ENCODE measurements at regions not wholly inside any gene's neighbourhood (a gene's known extent, or its start where the extent isn't known, plus 50 kb on each side); places are given as distances from the start of the nearest gene placed in this dataset.

DNA sequence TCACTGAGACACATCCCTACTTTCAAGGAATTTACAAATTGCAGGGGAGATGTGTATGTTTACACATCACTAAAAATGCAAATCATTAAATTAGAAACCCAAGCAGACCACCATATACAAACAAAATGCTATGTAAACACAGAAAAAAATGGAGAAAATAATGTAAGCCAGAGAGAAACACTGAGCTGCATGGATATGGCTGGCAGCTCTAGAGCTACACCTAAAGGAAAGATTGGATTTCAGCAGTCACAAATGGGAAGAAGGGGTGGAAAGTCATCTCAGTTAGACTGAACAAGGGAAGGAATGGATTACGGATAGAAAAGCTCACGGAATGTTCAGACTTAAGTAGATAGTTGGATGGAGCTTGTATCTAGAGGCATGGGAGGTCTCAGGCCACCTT, 186.3 kb downstream of the MOSPD2 start:
- Histone ChIP-seq H3K27me3 (replicated peaks; ENCODE audit: insufficient read depth) (no peaks in the 10 kb centered on the region), H3K9me3 (no peaks in the 10 kb centered on the region), H3K36me3 (no peaks in the 10 kb centered on the region), H3K27ac (no peak overlapping the region), H3K4me3 (no peak overlapping the region), H3K4me1 (ENCODE audit: control insufficient read depth in 1 of 2, low read depth in 2 of 2) (no peaks in the 10 kb centered on the region)
- ATAC-seq (ENCODE audit: insufficient number of reproducible peaks, low FRiP score, low read depth) (no peak), DNase-seq (ENCODE audit: low spot score) (no peak)
- TF ChIP-seq, protein P1, sequence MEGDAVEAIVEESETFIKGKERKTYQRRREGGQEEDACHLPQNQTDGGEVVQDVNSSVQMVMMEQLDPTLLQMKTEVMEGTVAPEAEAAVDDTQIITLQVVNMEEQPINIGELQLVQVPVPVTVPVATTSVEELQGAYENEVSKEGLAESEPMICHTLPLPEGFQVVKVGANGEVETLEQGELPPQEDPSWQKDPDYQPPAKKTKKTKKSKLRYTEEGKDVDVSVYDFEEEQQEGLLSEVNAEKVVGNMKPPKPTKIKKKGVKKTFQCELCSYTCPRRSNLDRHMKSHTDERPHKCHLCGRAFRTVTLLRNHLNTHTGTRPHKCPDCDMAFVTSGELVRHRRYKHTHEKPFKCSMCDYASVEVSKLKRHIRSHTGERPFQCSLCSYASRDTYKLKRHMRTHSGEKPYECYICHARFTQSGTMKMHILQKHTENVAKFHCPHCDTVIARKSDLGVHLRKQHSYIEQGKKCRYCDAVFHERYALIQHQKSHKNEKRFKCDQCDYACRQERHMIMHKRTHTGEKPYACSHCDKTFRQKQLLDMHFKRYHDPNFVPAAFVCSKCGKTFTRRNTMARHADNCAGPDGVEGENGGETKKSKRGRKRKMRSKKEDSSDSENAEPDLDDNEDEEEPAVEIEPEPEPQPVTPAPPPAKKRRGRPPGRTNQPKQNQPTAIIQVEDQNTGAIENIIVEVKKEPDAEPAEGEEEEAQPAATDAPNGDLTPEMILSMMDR (IDR thresholded peaks at IDR 0.05) = no peak

DNA sequence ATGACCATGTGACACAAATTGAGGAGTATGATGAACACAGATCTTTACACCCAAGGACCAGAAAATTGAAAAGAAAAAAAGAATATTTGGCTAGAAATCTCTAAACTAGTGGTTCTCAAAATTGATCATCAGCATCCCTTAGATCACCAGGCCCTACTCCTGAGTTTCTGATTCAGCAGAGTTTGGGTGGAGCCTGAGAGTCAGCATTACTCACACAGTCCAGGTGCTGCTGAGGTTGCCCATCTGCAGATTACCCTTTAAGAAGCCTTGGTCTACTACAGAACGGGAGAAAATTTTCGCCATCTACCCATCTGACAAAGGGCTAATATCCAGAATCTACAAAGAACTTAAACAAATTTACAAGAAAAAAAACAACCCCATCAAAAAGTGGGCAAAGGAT, 182.8 kb downstream of the MOSPD2 start:
- no peak for DNase-seq (ENCODE audit: low spot score)
- Histone ChIP-seq H3K9me3 (no peaks in the 10 kb centered on the region), H3K36me3 (no peaks in the 10 kb centered on the region), H3K4me3 (no peak overlapping the region), H3K4me1 (ENCODE audit: control insufficient read depth in 1 of 2, low read depth in 2 of 2) (no peaks in the 10 kb centered on the region), H3K27ac (no peak overlapping the region), H3K27me3 (replicated peaks; ENCODE audit: insufficient read depth) (no peaks in the 10 kb centered on the region)
- TF ChIP-seq, protein P1 (IDR thresholded peaks at IDR 0.05) = no peak
- no peak for ATAC-seq (ENCODE audit: insufficient number of reproducible peaks, low FRiP score, low read depth)

DNA sequence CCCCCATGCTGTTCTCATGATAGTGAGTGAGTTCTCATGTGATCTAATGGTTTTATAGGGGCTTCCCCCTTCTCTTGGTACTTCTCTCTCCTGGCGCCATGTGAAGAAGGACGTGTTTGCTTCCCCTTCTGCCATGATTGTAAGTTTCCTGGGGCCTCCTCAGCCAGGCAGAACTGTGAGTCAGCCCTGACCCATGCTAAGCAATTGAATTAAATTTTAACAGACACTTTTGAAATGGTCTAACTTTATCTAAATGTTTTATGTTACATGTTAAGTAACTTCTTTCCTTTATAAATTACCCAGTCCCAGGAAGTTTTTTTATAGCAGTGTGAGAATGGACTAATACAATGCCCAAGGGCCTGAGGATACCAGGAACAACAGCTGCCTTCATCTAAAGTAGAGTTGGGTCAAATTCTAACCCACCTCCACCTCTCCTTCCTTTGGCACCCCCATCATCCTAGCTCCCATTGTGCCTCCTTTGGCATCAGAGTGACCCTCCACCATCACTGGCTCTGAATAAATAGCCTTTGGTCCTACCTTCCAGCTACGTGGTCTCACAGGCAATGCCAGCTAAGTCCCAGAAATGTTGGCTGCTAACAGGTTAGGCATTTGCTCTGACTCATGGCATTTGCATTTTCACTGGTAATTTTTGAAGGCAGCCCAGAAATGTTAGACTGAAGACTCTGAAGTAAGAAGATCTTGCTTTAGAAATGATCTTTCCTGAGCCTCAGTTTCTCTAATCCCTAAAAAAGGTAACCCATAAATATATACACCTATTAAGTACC, 182.1 kb downstream of the MOSPD2 start:
- ATAC-seq (ENCODE audit: insufficient number of reproducible peaks, low FRiP score, low read depth) = no peak
- H3K4me1 ChIP-seq (ENCODE audit: control insufficient read depth in 1 of 2, low read depth in 2 of 2) = no peaks in the 10 kb centered on the region
- no peak for DNase-seq (ENCODE audit: low spot score)
- no peaks in the 10 kb centered on the region for H3K9me3 ChIP-seq
- H3K36me3 ChIP-seq = no peaks in the 10 kb centered on the region
- H3K4me3 ChIP-seq = no peak overlapping the region
- no peak overlapping the region for H3K27ac ChIP-seq
- H3K27me3 ChIP-seq (replicated peaks; ENCODE audit: insufficient read depth) = no peaks in the 10 kb centered on the region
- TF ChIP-seq, protein P1 (IDR thresholded peaks at IDR 0.05) = no peak

DNA sequence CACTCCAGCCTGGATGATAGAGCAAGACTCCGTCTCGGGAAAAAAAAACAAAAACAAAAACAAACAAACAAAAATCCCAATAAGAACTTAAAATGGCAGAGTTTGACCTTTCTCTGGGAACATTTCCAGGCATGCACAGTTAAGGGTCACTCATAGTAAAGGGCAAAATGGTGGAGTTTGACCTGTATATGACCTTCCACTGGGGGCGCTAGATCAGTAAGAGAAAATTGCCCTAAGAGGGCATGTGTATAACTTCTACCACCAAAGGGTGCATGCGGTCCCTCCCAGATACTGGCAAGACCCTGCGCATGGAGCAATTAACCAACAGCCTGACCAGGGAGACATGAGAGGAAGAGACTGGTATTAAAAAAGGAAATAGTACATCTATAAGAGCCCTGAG, 177.2 kb downstream of the MOSPD2 start:
- DNase-seq (ENCODE audit: low spot score) (no peak), ATAC-seq (ENCODE audit: insufficient number of reproducible peaks, low FRiP score, low read depth) (no peak)
- no peaks in the 10 kb centered on the region for H3K27me3 ChIP-seq (replicated peaks; ENCODE audit: insufficient read depth)
- H3K9me3 ChIP-seq = no peaks in the 10 kb centered on the region
- H3K4me1 ChIP-seq (ENCODE audit: control insufficient read depth in 1 of 2, low read depth in 2 of 2) = no peaks in the 10 kb centered on the region
- H3K4me3 ChIP-seq = no peak overlapping the region
- no peaks in the 10 kb centered on the region for H3K36me3 ChIP-seq
- TF ChIP-seq, protein P1 (IDR thresholded peaks at IDR 0.05) = no peak
- no peak overlapping the region for H3K27ac ChIP-seq

DNA sequence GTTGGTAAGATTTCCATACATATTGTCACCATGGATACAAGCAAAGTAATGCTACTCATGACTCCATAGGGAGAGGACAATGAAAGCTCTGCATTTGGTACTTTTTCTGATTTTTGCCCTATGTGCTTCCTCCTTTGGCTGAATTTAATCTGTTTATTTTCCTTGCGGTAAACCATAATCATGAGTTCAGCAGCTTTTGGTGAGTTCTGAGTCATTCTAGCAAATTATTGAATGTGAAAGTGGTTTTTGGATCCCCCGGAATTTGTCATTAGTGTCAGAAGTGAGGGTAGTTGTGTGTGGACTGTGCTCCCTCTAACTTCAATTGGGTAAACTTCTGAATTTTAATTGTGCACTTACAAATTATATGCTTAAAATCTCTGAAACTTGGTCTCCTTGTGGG, 170.3 kb downstream of the MOSPD2 start:
- H3K9me3 ChIP-seq = no peaks in the 10 kb centered on the region
- TF ChIP-seq, protein P1 (IDR thresholded peaks at IDR 0.05) = no peak
- no peak for ATAC-seq (ENCODE audit: insufficient number of reproducible peaks, low FRiP score, low read depth)
- H3K27me3 ChIP-seq (replicated peaks; ENCODE audit: insufficient read depth) = no peaks in the 10 kb centered on the region
- no peak overlapping the region for H3K27ac ChIP-seq
- no peaks in the 10 kb centered on the region for H3K4me1 ChIP-seq (ENCODE audit: control insufficient read depth in 1 of 2, low read depth in 2 of 2)
- H3K36me3 ChIP-seq = no peaks in the 10 kb centered on the region
- no peak overlapping the region for H3K4me3 ChIP-seq
- DNase-seq (ENCODE audit: low spot score) = no peak

All from thoracic aorta (tissue), 2 donors.